ENCODE measurements at regions not wholly inside any gene's neighbourhood (a gene's known extent, or its start where the extent isn't known, plus 50 kb on each side); places are given as distances from the start of the nearest gene placed in this dataset.
"Not testable (repeated sequence)": the region's sequence is repeated elsewhere in the genome, so short reads cannot be mapped to it uniquely, and the experiment has no call there.

- WGBS, 10 experiments = 0 to 48% (median 19%) methylated on average over 1 to 3 of the region's 3 CpGs; no CpG with 5 or more reads in 2 of the 10 experiments
- Histone ChIP-seq H3K27ac (no peak overlapping the region), H3K4me3 (no peak overlapping the region), H3K4me1 (replicated peaks in 1 of 2) (peaks cover 0 to 7% of the 10 kb centered on the region in 2 donors)
- peak in 3 of 8 experiments; percentile 42 to 79 (median 53) for ATAC-seq (replicated peaks in 6 of 8)
- in situ Hi-C loops (cut with MboI; ENCODE audit: low pct_unique_long_range_greater_than_20kb in 2 of 9, low sequenced_read_pairs in 9 of 9, unreplicated experiment in 9 of 9) = no loop called here
Observed at GRCh38 chr14:86357876-86358275, 827.9 kb downstream of the FLRT2 start.

- no peak for ATAC-seq (replicated peaks in 6 of 8)
- in situ Hi-C loops (cut with MboI; ENCODE audit: low pct_unique_long_range_greater_than_20kb in 2 of 9, low sequenced_read_pairs in 9 of 9, unreplicated experiment in 9 of 9) = no loop called here
- Histone ChIP-seq H3K4me1 (replicated peaks in 1 of 2) (peaks cover 0 to 7% of the 10 kb centered on the region in 2 donors), H3K4me3 (no peak overlapping the region), H3K27ac (no peak overlapping the region)
- 0 to 89% (median 83%) methylated on average over 1 to 3 of the region's 3 CpGs; no CpG with 5 or more reads in 1 of the 10 experiments for WGBS, 10 experiments
Observed at GRCh38 chr14:86357119-86357518, 827.2 kb downstream of the FLRT2 start.

DNA sequence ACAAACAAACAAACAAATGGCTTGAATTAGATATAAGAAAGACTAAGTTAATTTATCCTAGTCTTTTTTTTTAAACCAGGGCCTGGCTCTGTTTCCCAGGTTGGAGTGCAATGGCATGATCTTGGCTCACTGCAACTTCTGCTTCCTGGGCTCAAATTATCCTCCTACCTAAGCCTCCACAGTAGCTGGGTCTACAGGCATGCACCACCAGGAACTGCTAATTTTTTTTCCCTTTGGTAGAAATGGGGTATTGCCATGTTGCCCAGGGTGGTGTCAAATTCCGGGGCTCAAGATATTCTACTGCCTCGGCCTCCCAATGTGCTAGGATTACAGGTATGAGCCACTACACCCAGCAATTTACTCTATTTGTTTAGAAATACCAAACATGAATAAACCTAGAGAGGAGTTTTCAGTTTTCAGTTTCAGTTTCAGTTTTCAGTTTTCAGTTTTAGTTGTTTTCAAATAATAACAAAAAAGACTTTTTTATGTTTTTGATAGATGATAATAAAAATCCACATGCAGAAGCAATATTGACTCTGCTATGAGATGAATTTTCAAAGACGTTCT lies 817.0 kb downstream of the FLRT2 start:
- 5 to 95% (median 59%) methylated on average over 2 to 3 of the region's 3 CpGs; no CpG with 5 or more reads in 2 of the 10 experiments for WGBS, 10 experiments
- Histone ChIP-seq H3K4me3 (no peak overlapping the region), H3K27ac (no peak overlapping the region), H3K4me1 (replicated peaks in 1 of 2) (no peaks in the 10 kb centered on the region)
- in situ Hi-C loops (cut with MboI; ENCODE audit: low pct_unique_long_range_greater_than_20kb in 2 of 9, low sequenced_read_pairs in 9 of 9, unreplicated experiment in 9 of 9) = no loop called here
- ATAC-seq (replicated peaks in 6 of 8) = no peak

DNA sequence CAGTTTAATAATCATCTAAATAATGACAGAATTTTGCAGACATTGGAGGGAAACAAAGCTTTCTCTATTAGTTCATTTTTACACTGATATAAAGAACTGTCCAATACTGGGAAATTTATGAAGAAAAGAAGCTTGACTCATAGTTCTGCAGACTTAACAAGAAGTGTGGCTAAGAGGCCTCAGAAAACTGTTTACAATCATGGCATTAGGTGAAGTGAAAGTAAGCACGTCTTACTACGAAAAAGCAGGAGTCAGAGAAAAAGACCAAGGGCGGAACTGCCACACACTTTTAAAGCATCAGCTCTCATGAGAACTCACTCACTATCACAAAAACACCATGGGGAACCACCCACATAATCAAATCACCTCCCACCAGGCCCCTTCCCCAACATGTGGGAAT lies 804.4 kb downstream of the FLRT2 start:
- ATAC-seq (replicated peaks in 6 of 8) = no peak
- Histone ChIP-seq H3K4me1 (replicated peaks in 1 of 2) (no peaks in the 10 kb centered on the region), H3K4me3 (no peak overlapping the region), H3K27ac (no peak overlapping the region)
- WGBS, 10 experiments = 45 to 91% (median 73%) methylated on average over 1 to 3 of the region's 3 CpGs; no CpG with 5 or more reads in 4 of the 10 experiments
- in situ Hi-C loops (cut with MboI; ENCODE audit: low pct_unique_long_range_greater_than_20kb in 2 of 9, low sequenced_read_pairs in 9 of 9, unreplicated experiment in 9 of 9) = no loop called here

GRCh38 chr14:86333493-86333892 lies 803.5 kb downstream of the FLRT2 start:
- no peak overlapping the region for H3K27ac ChIP-seq
- in situ Hi-C loops (cut with MboI; ENCODE audit: low pct_unique_long_range_greater_than_20kb in 2 of 9, low sequenced_read_pairs in 9 of 9, unreplicated experiment in 9 of 9) = no loop called here

DNA sequence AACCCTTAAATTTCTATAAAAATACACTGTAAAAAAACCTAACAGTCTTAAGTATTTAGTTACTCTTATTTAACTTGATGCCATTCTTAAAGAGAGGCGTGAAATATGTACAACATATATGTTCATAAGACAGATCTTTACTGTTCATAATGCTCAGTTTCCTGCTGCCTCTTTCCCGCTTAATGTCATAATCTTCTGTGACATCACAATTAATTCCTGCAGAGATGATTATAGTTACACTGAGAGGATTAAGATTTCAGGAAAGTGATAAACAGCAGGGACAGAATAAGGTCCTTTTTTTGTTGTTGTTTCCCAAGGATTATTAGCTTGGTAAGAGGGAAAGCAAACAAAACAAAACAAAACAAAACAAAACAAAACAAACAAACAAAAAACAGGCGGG lies 801.4 kb downstream of the FLRT2 start:
- in situ Hi-C loops (cut with MboI; ENCODE audit: low pct_unique_long_range_greater_than_20kb in 2 of 9, low sequenced_read_pairs in 9 of 9, unreplicated experiment in 9 of 9) = no loop called here
- Histone ChIP-seq H3K4me1 (replicated peaks in 1 of 2) (no peaks in the 10 kb centered on the region), H3K4me3 (no peak overlapping the region), H3K27ac (no peak overlapping the region)
- WGBS, 10 experiments = 12 to 100% (median 65%) methylated on average over 1 to 3 of the region's 3 CpGs; no CpG with 5 or more reads in 1 of the 10 experiments
- ATAC-seq (replicated peaks in 6 of 8) = no peak

More at GRCh38 chr14:86333493-86333892, 803.5 kb downstream of the FLRT2 start:
- H3K4me3 ChIP-seq = no peak overlapping the region
- no peak for ATAC-seq (replicated peaks in 6 of 8)
- no peaks in the 10 kb centered on the region for H3K4me1 ChIP-seq (replicated peaks in 1 of 2)
- WGBS, 10 experiments = 0 to 100% (median 46%) methylated on average over 1 of the region's 1 CpG; no CpG with 5 or more reads in 2 of the 10 experiments

GRCh38 chr14:86321151-86321550 lies 791.2 kb downstream of the FLRT2 start:
- Histone ChIP-seq H3K4me1 (replicated peaks in 1 of 2) (no peaks in the 10 kb centered on the region), H3K27ac (no peak overlapping the region), H3K4me3 (no peak overlapping the region)
- WGBS, 10 experiments = 6 to 90% (median 75%) methylated on average over 2 to 3 of the region's 3 CpGs
- in situ Hi-C loops (cut with MboI; ENCODE audit: low pct_unique_long_range_greater_than_20kb in 2 of 9, low sequenced_read_pairs in 9 of 9, unreplicated experiment in 9 of 9) = no loop called here
- ATAC-seq (replicated peaks in 6 of 8) = no peak

DNA sequence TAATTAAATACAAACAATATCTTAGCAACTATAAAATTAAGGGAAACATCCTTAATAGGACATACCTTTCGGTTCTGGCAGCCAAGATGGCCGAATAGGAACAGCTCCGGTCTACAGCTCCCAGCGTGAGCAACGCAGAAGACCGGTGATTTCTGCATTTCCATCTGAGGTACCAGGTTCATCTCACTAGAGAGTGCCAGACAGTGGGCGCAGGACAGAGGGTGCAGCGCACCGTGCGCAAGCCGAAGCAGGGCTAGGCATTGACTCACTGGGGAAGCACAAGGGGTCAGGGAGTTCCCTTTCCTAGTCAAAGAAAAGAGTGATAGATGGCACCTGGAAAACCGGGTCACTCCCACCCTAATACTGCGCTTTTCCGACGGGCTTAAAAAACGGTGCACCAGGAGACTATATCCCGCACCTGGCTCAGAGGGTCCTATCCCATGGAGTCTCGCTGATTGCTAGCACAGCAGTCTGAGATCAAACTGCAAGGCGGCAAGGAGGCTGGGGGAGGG lies 782.3 kb downstream of the FLRT2 start:
- H3K4me1 ChIP-seq (replicated peaks in 1 of 2); ATAC-seq (replicated peaks in 6 of 8); H3K4me3 ChIP-seq; in situ Hi-C loops (cut with MboI; ENCODE audit: low pct_unique_long_range_greater_than_20kb in 2 of 9, low sequenced_read_pairs in 9 of 9, unreplicated experiment in 9 of 9); H3K27ac ChIP-seq: not testable (repeated sequence)
- WGBS, 10 experiments = 80 to 100% (median 90%) methylated on average over 1 to 8 of the region's 19 CpGs; no CpG with 5 or more reads in 3 of the 10 experiments

GRCh38 chr14:86311151-86311550 lies 781.2 kb downstream of the FLRT2 start:
- in situ Hi-C loops (cut with MboI; ENCODE audit: low pct_unique_long_range_greater_than_20kb in 2 of 9, low sequenced_read_pairs in 9 of 9, unreplicated experiment in 9 of 9) = no loop called here
- no peak for ATAC-seq (replicated peaks in 6 of 8)
- no peaks in the 10 kb centered on the region for H3K4me1 ChIP-seq (replicated peaks in 1 of 2)
- H3K27ac ChIP-seq = no peak overlapping the region
- 17 to 100% (median 88%) methylated on average over 1 to 3 of the region's 3 CpGs; no CpG with 5 or more reads in 3 of the 10 experiments for WGBS, 10 experiments
- no peak overlapping the region for H3K4me3 ChIP-seq

DNA sequence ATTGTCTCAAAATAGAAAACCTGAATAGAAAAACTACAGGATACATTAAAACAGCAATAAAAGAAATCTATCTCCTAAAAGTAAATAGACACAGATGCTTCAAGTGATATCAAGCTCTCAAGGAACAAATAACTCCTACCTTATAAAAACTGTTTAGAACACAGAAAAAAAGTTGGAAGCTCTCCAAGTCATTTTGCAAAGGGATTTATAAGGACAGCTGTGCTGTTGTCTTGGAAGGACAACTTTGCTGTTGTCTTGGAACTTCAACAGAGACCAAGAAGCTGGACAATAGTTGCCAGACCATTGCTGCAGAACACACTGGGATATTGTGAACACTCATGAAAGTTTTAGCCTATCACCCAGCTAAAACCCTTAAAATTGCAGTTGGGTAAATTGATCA lies 780.7 kb downstream of the FLRT2 start:
- in situ Hi-C loops (cut with MboI; ENCODE audit: low pct_unique_long_range_greater_than_20kb in 2 of 9, low sequenced_read_pairs in 9 of 9, unreplicated experiment in 9 of 9) = no loop called here
- no peak for ATAC-seq (replicated peaks in 6 of 8)
- Histone ChIP-seq H3K27ac (no peak overlapping the region), H3K4me1 (replicated peaks in 1 of 2) (no peaks in the 10 kb centered on the region), H3K4me3 (no peak overlapping the region)

- no peak for ATAC-seq (replicated peaks in 6 of 8)
- in situ Hi-C loops (cut with MboI; ENCODE audit: low pct_unique_long_range_greater_than_20kb in 2 of 9, low sequenced_read_pairs in 9 of 9, unreplicated experiment in 9 of 9) = no loop called here
- no peak overlapping the region for H3K27ac ChIP-seq
Observed at GRCh38 chr14:86310148-86310547, 780.2 kb downstream of the FLRT2 start.

DNA sequence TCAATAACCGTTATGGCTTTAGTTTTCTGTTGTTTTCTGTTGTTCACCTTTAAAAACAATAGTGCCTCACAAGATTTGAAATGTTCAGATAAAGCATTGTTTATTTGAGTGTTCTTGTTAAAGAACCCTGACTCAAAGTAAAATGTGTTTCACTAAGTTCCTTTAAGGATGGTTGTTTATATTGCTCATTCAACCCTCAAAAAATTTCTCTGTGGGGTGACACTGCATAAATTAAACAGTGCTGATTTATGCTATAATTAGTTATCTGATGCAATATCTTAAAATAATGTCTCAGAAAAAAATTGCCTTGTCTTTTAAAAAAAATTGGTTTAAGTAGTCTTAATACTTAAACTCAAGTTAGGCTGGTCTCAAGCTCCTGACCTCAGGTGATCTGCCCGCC lies 775.1 kb downstream of the FLRT2 start:
- H3K27ac ChIP-seq = no peak overlapping the region
- ATAC-seq (replicated peaks in 6 of 8) = no peak
- in situ Hi-C loops (cut with MboI; ENCODE audit: low pct_unique_long_range_greater_than_20kb in 2 of 9, low sequenced_read_pairs in 9 of 9, unreplicated experiment in 9 of 9) = no loop called here
- WGBS, 10 experiments = 0 to 100% (median 79%) methylated on average over 1 to 2 of the region's 2 CpGs
- H3K4me1 ChIP-seq (replicated peaks in 1 of 2) = peaks cover 0 to 6% of the 10 kb centered on the region in 2 donors
- H3K4me3 ChIP-seq = no peak overlapping the region

More at GRCh38 chr14:86310148-86310547, 780.2 kb downstream of the FLRT2 start:
- WGBS, 10 experiments = 93 to 100% (median 100%) methylated on average over 1 to 3 of the region's 6 CpGs; no CpG with 5 or more reads in 5 of the 10 experiments
- no peak overlapping the region for H3K4me3 ChIP-seq
- H3K4me1 ChIP-seq (replicated peaks in 1 of 2) = no peaks in the 10 kb centered on the region

DNA sequence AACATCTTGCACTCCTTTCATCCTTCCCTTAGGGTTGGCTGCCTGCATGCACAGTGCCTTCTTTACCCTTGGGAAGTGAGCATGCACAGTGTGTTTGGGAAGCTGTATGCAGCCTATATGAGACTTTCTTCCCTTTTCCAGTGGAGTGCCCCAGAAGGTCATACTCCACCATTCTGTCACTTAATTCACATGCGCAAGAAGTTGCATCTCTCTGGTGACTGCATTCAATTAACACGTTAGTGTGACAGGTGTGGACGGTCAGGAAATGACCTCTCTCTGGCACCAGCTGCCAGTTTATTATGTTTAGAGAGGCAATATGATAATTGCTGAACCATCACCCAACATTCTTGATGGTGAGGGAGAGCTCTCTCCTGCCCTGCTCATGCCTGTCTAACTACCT lies 770.0 kb downstream of the FLRT2 start:
- Histone ChIP-seq H3K4me3 (no peak overlapping the region), H3K4me1 (replicated peaks in 1 of 2) (peaks cover 0 to 6% of the 10 kb centered on the region in 2 donors), H3K27ac (no peak overlapping the region)
- peak in 5 of 8 experiments; percentile 53 to 67 (median 58) for ATAC-seq (replicated peaks in 6 of 8)
- WGBS, 10 experiments = 0 to 62% (median 23%) methylated on average over 2 to 3 of the region's 3 CpGs; no CpG with 5 or more reads in 2 of the 10 experiments
- in situ Hi-C loops (cut with MboI; ENCODE audit: low pct_unique_long_range_greater_than_20kb in 2 of 9, low sequenced_read_pairs in 9 of 9, unreplicated experiment in 9 of 9) = no loop called here

- WGBS, 10 experiments = 60 to 100% (median 67%) methylated on average over 1 of the region's 1 CpG; no CpG with 5 or more reads in 5 of the 10 experiments
- Histone ChIP-seq H3K27ac (no peak overlapping the region), H3K4me3 (no peak overlapping the region), H3K4me1 (replicated peaks in 1 of 2) (no peaks in the 10 kb centered on the region)
- in situ Hi-C loops (cut with MboI; ENCODE audit: low pct_unique_long_range_greater_than_20kb in 2 of 9, low sequenced_read_pairs in 9 of 9, unreplicated experiment in 9 of 9) = no loop called here
- ATAC-seq (replicated peaks in 6 of 8) = peak in 6 of 8 experiments; percentile 21 to 68 (median 58)
Observed at GRCh38 chr14:86296173-86296572, 766.2 kb downstream of the FLRT2 start.
